ENCODE measurements at regions not wholly inside any gene's neighbourhood (a gene's known extent, or its start where the extent isn't known, plus 50 kb on each side); places are given as distances from the start of the nearest gene placed in this dataset.

- no peak for DNase-seq
Observed at GRCh38 chr6:165814679-165815078, 151.6 kb upstream of the PDE10A start.

DNA sequence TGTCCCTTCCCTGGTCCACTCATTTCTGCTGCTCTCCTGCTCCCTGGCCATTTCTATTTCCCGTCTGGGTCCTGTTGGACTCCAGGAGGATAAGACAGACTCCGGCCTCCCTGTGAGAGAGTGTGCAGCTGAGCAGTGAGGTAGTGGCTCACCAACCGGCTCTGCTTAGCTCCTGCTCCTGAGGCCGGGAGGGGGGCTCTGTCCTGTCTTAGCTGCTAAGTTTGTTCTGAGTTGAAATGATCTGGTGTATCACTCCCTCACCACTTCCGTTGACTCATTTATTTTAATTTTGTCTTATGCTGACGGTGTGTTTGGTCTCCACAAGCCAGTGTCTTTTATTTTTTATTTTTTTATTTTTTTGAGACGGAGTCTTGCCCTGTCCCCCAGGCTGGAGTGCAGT lies 148.5 kb upstream of the PDE10A start:
- no peak for DNase-seq

- DNase-seq = no peak
Observed at GRCh38 chr6:165808021-165808420, 145.0 kb upstream of the PDE10A start.

DNA sequence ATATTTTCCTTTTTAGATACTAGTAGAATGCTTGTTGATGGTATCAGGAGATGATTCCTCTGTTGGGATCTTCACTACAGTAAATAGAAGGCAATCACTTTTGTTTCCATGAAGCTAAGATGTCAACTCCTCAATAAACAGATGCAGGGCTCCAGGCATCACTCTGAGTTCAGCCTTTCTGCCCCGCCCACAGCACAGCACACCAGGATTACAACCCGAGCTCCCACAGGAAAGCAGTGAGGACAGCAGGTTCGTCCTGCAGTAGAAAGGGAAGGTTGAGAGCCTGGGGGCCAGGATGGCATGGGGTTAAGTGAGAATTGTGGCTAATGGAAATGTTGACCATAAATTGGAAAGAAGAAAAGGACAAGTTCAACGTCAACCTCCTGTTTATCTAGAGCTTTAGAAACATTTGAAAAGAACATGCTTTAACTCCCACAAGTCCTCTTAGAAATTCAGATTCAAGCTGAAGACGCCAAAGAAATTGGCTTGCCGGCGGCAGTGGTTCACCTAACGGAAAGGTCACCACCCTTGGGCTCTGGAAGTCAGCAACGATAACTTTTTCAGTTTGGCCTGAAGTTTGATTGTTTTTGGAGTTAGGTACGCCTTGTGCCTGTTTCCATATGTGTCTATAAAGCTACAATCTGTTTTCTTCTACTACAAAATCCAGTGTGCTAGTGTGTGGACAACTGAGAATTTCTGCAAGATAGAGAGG lies 144.4 kb upstream of the PDE10A start:
- no peak for DNase-seq

DNA sequence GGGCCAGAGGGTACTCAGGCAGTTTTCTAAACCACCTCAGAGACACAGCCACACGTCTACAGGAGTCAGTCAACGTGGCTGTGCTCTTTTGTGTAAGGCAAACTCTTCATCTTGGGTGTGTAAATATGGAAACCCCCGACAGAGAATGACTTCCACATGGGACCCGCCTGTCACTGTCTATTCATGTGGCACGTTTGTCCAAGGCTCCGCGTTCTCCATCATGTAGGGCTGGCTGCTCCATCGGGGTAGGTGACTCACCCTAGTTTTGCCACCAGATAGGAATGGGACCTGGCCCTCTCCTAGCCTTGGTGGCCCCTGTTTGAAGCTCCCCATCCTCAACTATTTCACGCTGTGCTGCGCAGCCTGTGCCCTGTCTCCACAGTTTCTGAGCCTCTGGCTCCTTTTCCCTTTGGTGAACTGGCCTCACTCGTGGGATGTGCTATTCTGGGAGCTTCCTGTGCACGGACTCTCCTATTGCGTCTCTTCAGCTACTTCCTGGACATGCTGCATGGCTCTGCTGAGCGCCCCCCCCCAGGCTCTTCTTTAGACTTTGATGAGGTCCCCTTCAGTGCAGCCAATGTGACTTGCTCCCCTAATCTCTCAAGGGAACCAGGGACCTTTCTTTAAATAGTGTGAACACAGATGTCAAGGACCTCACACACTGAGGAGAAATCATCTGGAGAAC lies 143.2 kb upstream of the PDE10A start:
- DNase-seq = no peak

- no peak for DNase-seq
Observed at GRCh38 chr6:165805636-165806035, 142.6 kb upstream of the PDE10A start.

- no peak for DNase-seq
Observed at GRCh38 chr6:165805067-165805555, 142.1 kb upstream of the PDE10A start.

DNA sequence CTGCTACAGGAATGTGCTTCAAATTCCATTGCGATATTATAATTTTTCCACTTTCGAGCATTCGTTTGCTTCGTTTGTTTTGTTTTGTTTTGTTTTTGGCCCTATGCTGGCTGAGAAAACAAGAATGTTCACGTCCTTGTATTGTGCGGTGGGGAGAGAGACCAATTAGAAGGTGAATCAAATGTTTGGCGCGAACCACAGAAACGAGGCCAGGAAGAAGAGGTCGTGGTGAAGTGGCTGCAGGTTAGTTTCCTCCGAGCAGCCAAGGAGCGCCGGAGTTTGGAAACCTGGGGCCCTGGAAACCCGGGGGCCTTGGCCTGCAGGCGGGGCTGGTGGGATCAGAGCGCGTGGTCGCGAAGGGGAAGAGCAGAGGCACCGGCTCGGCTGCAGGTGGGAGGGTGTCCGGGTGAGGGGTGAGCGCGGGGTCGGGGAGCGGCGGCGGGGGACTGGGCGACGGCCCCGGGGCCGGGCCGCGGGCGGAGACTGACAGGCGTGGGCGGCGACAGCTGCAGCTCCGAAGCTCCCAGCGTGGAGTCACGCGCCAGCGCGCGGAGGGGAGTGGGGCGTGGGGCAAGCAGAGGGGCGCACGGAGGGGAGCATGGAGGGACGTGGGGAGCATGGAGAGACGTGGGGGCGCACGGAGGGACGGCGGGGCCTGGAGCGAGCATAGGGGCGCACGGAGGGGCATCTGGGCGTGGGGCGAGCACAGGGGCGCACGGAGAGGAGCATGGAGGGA lies 141.5 kb upstream of the PDE10A start:
- DNase-seq = no peak

GRCh38 chr6:165800337-165800736 lies 137.3 kb upstream of the PDE10A start:
- no peak for DNase-seq

- no peak for DNase-seq
Observed at GRCh38 chr6:165799391-165800153, 136.5 kb upstream of the PDE10A start.

DNA sequence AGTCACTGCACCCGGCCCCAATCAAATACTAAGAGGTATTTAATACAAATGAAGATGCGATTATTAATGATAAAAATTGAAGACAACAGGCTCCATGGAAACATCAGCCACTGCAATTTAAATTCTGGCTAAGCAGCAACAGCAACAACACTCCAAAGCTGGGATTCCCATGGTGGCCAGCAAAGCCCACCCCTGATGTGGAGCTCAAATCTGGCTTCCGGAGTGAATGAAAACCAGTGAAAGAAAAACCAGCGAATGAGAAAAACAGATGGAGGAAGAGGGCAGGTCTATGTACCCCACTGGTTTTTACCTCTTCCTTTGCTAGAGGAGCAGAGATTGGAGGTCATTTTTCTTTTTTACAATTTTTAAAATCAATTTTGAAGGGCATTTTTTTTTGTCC lies 135.9 kb upstream of the PDE10A start:
- DNase-seq = no peak

DNA sequence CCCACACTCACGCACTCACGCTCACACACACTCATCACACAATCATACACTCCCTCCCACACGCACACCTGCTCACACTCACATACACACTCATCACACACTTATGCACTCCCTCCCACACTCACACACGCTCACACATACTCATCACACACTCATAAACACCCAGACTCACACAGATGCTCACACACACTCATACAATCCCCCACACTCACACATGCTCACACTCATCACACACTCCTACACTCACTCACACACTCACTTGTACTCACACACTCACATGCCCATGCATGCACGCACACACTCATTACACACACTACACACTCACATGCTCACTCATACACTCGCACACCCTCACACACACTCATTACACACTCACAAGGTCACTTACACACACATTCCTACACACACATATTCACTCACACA lies 131.1 kb upstream of the PDE10A start:
- no peak for DNase-seq

DNA sequence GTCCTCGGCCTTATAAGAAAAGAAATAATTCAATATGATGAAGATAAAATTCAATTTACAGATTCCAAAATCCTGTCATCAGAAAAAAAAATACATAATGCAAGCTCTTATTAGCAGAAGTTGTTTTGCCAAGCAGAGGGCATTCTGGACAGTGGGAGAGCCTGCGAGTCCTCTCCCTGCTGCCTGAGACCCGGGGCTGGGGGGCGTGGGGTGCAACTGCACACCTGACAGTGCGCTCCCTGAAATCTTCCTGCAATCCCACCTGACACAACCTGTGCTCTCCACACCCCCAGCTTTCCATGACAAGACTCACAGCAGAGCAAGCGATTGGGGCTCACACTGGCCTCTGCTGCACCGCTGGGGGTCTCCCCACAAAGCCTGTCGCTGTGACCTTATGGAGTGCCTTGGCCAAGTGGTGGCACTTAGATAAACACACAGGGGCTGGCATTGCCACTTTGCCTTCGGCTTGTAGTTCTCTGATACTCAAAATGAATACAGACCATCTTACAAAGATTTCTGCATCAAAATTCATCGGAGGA lies 130.3 kb upstream of the PDE10A start:
- no peak for DNase-seq

- no peak for DNase-seq
Observed at GRCh38 chr6:165791876-165792437, 128.9 kb upstream of the PDE10A start.

DNA sequence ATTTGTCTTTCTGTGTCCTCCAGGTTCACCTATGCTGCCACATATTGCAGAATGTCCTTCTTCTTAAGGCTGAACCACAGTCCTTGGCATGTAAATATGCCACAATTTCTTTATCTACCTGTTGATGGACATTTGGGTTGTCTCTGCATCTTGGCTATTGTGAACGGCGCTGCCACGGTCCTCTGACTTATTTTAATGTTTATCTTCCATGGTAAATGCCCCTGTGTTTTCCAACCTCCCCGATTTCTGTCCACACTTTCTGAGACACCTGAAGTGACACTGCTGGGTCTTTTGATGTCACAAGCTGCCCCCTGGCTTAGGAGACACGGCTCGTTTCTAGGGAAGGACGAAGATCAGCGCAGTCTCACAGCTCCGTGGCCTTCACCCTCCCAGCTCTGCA lies 128.3 kb upstream of the PDE10A start:
- no peak for DNase-seq

DNA sequence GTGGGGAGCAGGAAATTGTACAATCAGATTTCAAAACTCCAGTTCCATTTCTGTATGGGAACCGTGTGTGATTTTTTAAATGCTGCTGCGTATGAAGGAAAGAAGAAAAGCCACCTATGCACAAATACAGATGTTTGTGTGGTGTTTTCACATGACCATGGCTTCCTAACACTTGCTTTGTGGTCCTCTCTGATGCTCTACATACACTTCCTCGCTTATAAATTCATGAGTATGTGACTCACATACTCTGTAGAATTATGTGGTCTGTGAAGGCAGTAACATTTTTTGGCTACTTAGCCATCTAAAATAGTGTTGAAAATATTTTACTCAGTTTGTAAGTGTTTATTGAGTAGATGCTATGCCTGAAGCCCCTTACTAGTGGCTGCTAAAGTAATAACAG lies 119.8 kb upstream of the PDE10A start:
- no peak for DNase-seq

DNA sequence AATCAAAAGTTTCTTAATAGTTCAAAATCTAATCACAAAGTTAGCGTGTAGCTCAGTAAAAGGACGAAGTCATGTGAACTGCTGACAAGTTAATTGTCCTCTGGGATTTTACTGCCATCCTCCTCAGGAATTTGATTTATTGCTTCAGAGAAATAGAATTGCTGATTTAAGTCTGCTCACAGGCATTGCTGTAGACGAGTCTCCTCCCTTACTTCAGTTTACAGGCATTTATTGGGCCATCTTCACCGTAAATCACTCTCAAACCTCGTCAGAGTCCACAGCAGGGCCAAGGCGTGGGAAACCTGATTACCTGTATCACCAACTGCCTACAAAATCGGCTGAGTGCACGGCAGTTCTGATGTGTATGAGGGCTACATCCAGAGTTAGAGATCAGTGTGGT lies 119.1 kb upstream of the PDE10A start:
- no peak for DNase-seq

GRCh38 chr6:165777680-165778079 lies 114.6 kb upstream of the PDE10A start:
- DNase-seq = no peak

DNA sequence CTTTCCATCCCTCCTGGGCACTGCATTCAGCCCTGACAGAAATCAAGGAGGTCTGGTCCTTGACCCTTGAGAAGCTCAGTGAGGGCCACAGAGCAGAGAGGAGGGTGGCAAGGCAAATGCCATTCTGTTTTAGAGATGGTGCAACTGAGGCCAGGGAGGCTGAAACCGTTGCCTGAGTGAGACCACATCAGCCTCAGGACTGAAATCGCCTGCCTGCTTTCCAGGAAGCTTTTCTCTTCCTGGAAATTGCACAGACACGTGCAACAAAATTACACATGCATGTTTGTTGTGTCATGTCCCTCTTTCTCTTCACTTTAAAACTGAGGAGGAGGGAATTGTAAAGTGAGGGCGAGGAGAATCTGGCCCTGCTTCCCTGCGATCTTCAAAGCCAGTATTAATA lies 113.7 kb upstream of the PDE10A start:
- no peak for DNase-seq

GRCh38 chr6:165775721-165776120 lies 112.7 kb upstream of the PDE10A start:
- DNase-seq = no peak

- no peak for DNase-seq
Observed at GRCh38 chr6:165774903-165775601, 112.0 kb upstream of the PDE10A start.

All from activated CD4-positive, alpha-beta T cell treated with anti-CD3 and anti-CD28 coated beads, Interleukin-2, Interleukin-6, amounts not matched to agents 100 ng/mL and 50 ng/mL, durations not matched to agents 16 hours and 8 hours (primary cell).